Stomach (tissue), 8 donors: ENCODE measurements at regions not wholly inside any gene's neighbourhood (a gene's known extent, or its start where the extent isn't known, plus 50 kb on each side); places are given as distances from the start of the nearest gene placed in this dataset.

ENCODE experiments used
- DNase-seq, 2 donors: peaks; one replicate each; pipeline versions ENCODE4 v3.0.0 to v3.0.0-alpha.2; 2013 to 2019
- H3K27ac ChIP-seq, 5 donors: fragments of 200-600 bp in 4 of 5; sonication (generic) in 4 of 5; one replicate each; pipeline ENCODE4 v1.5.1; 2013 to 2019; ENCODE audit warnings: mild to moderate bottlenecking in 1 of 5, moderate library complexity in 1 of 5
- H3K27me3 ChIP-seq, 3 donors: fragments of 200-600 bp; sonication (generic); one replicate each; pipeline ENCODE4 v1.5.1; 2017 to 2019; ENCODE audit warnings: mixed run types in 1 of 3
- H3K36me3 ChIP-seq, 4 donors: fragments of 200-600 bp; sonication (generic); 1 replicate in 3 of 4; 2 replicates in 1 of 4; pipeline ENCODE4 v1.5.1; 2016 to 2019
- H3K4me1 ChIP-seq, 4 donors: fragments of 200-600 bp; sonication (generic); one replicate each; pipeline ENCODE4 v1.5.1; 2016 to 2019
- H3K4me3 ChIP-seq, 4 donors: fragments of 200-600 bp; sonication (generic) in 3 of 4; one replicate each; pipeline ENCODE4 v1.5.1; 2016 to 2019; ENCODE audit warnings: mild to moderate bottlenecking in 1 of 4
- H3K9me3 ChIP-seq, 4 donors: fragments of 200-600 bp; sonication (generic); one replicate each; pipeline ENCODE4 v1.5.1; 2016 to 2019
- CTCF ChIP-seq, 7 experiments: fragments of 450-650 bp in 4 of 7; fragments of 200-600 bp in 3 of 7; sonication (generic) in 3 of 7; IDR thresholded peaks; one replicate each; pipeline ENCODE4 v1.5.1; 2016 to 2019; ENCODE audit warnings: antibody characterized with exemption in 7 of 7, control low read depth in 2 of 7, mild to moderate bottlenecking in 1 of 7
- EP300 ChIP-seq: sonication (generic); formaldehyde crosslinking; IDR thresholded peaks from one replicate; pipeline ENCODE4 v1.6.1; 2017; ENCODE audit warnings: antibody characterized with exemption
- POLR2A ChIP-seq, 4 donors: fragments of 450-650 bp; IDR thresholded peaks; one replicate each; pipeline ENCODE4 v1.6.1; 2016; ENCODE audit warnings: antibody characterized with exemption in 4 of 4, control low read depth in 2 of 4, mild to moderate bottlenecking in 1 of 4, moderate library complexity in 1 of 4
- POLR2AphosphoS5 ChIP-seq, 3 donors: sonication (generic); formaldehyde crosslinking; IDR thresholded peaks; one replicate each; pipeline ENCODE4 v1.6.1; 2016; ENCODE audit warnings: antibody characterized with exemption in 3 of 3
- WGBS, 5 donors: extraction: QIAGEN DNeasy Blood & Tissue Kit in 3 of 5; methylation state at CpG; one replicate each; pipeline versions ENCODE4 v1.1.5 to v1.1.7; 2013 to 2018; 5-methylcytosine and 5-hydroxymethylcytosine counted together
- intact Hi-C: fragments of 100-400 bp; cut with DNase I; formaldehyde crosslinking; loops from one replicate; pipeline ENCODE4 v1.15.1; 2023; ENCODE audit warnings: low total_unique reads
- donor health status: healthy with polysubstance abuse.
- donor health status: Bipolar disorder and iron deficiency.
- donor health status: healthy.

DNA sequence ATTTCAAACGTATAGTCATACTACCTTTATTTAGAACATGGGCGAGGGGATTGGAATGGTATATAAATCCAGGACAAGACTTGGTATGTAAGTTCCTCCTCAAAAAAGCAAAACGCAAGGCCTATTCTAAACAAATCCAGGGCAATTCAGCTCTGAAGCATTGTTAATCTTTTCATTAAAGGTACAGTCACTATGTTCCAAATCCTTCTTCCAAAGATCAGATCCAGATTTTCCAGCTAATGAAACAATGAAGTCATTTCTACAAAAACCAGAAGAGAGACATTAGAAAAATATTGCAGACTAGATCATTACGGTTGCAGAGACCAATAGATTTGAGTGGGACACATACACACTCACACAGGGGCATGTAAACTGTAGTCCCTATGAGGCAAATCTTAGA, 116.1 kb upstream of the BNC2 start:
- TF ChIP-seq EP300 (no peak), CTCF (IDR thresholded peaks at IDR 0.05) (no peak), POLR2AphosphoS5 (IDR thresholded peaks at IDR 0.05) (no peak), POLR2A (IDR thresholded peaks at IDR 0.05) (no peak)
- intact Hi-C loops, result no loop called here
- peak overlapping the region in 4 of 5 donors; percentile 45 to 75 (median 58) for H3K27ac ChIP-seq
- no peaks in the 10 kb centered on the region for H3K9me3 ChIP-seq
- H3K4me3 ChIP-seq, result no peak overlapping the region
- no peaks in the 10 kb centered on the region for H3K27me3 ChIP-seq
- 58 to 83% (median 66%) methylated on average over 4 of the region's 4 CpGs for WGBS, 5 donors
- peaks cover 0 to 10% (median 0%) of the 10 kb centered on the region in 4 donors for H3K4me1 ChIP-seq
- peak in 1 of 2 donors; percentile 17 for DNase-seq
- no peaks in the 10 kb centered on the region for H3K36me3 ChIP-seq

- TF ChIP-seq POLR2AphosphoS5 (IDR thresholded peaks at IDR 0.05) (peak in 2 of 3 donors; percentile 30 to 55), CTCF (IDR thresholded peaks at IDR 0.05) (no peak)
- intact Hi-C loops, result no loop called here
- no peaks in the 10 kb centered on the region for H3K36me3 ChIP-seq
- H3K4me1 ChIP-seq, result peaks cover 0 to 10% (median 0%) of the 10 kb centered on the region in 4 donors
- no peak overlapping the region for H3K4me3 ChIP-seq
- no peaks in the 10 kb centered on the region for H3K27me3 ChIP-seq
- DNase-seq, result peak in 1 of 2 donors; percentile 50
- H3K9me3 ChIP-seq, result no peaks in the 10 kb centered on the region
- 59 to 68% (median 60%) methylated on average over 12 of the region's 12 CpGs for WGBS, 5 donors
- peak overlapping the region in 4 of 5 donors; percentile 45 to 75 (median 58) for H3K27ac ChIP-seq
Observed at GRCh38 chr9:16985559-16986348, 115.3 kb upstream of the BNC2 start.

DNA sequence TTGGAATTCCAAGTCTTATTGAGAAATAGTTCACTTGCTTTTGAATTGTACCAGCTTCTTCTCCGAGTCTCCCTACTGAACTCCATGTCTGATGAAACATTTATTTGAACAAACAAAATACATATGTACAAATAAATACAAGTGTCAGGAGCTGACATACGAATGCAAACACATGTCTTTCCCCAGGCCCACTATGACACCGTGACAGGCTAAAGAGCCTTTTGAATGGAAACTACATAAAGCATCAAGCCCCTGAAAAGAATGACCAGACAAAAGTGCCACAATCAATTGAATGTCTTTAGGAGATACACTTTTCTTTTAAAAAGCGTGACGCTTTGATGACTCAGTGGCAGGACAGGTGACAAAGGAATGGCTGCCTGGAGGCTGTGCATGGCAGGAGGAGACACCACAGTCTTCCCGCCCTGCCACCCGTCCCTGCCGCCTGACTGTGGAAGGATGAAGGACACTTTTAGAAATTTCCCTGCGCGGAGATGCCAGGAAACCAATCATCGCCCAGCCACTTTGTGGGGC, 112.4 kb upstream of the BNC2 start:
- Histone ChIP-seq H3K4me3 (no peak overlapping the region), H3K36me3 (no peaks in the 10 kb centered on the region), H3K27me3 (no peaks in the 10 kb centered on the region), H3K9me3 (no peaks in the 10 kb centered on the region), H3K4me1 (peaks cover 0 to 10% (median 0%) of the 10 kb centered on the region in 4 donors), H3K27ac (no peak overlapping the region)
- no peak for TF ChIP-seq CTCF (IDR thresholded peaks at IDR 0.05)
- TF ChIP-seq EP300, result no peak
- DNase-seq, result no peak
- 86 to 92% (median 89%) methylated on average over 11 of the region's 11 CpGs for WGBS, 5 donors
- intact Hi-C loops, result no loop called here

GRCh38 chr9:16976427-16976826, 106.0 kb upstream of the BNC2 start:
- Histone ChIP-seq H3K4me3 (no peak overlapping the region), H3K27ac (no peak overlapping the region), H3K27me3 (no peaks in the 10 kb centered on the region), H3K4me1 (no peaks in the 10 kb centered on the region), H3K9me3 (no peaks in the 10 kb centered on the region), H3K36me3 (no peaks in the 10 kb centered on the region)
- TF ChIP-seq POLR2AphosphoS5 (IDR thresholded peaks at IDR 0.05) (no peak), EP300 (no peak), CTCF (IDR thresholded peaks at IDR 0.05) (no peak), POLR2A (IDR thresholded peaks at IDR 0.05) (no peak)
- WGBS, 5 donors, result 71 to 81% (median 75%) methylated on average over 4 of the region's 4 CpGs
- intact Hi-C loops, result no loop called here
- DNase-seq, result no peak
